ENCODE measurements at regions not wholly inside any gene's neighbourhood (a gene's known extent, or its start where the extent isn't known, plus 50 kb on each side); places are given as distances from the start of the nearest gene placed in this dataset.

- TF ChIP-seq CTCF (IDR thresholded peaks at IDR 0.05) (no peak), POLR2AphosphoS5 (IDR thresholded peaks at IDR 0.05) (no peak), EP300 (IDR thresholded peaks at IDR 0.05) (no peak), POLR2A (IDR thresholded peaks at IDR 0.05) (no peak)
Measured at GRCh38 chr5:66238435-66238834, 94.3 kb downstream of the SREK1 start.

Measured in upper lobe of left lung (tissue), 4 donors.